ENCODE measurements at regions not wholly inside any gene's neighbourhood (a gene's known extent, or its start where the extent isn't known, plus 50 kb on each side); places are given as distances from the start of the nearest gene placed in this dataset.

- DNase-seq (no peak), ATAC-seq (ENCODE audit: low read depth) (no peak)
- Histone ChIP-seq H3K4ac (ENCODE audit: low read depth, low read length) (no peak overlapping the region), H3K36me3 (ENCODE audit: control insufficient read depth, insufficient read depth, low read length) (no peaks in the 10 kb centered on the region), H4K5ac (ENCODE audit: low read depth, low read length) (no peak overlapping the region), H2BK20ac (ENCODE audit: low read depth, low read length) (no peak overlapping the region), H3K27me3 (ENCODE audit: control insufficient read depth, insufficient read depth, low read length) (peaks cover 3% of the 10 kb centered on the region), H3K9me3 (ENCODE audit: control insufficient read depth, insufficient read depth, low read length) (no peaks in the 10 kb centered on the region), H4K8ac (ENCODE audit: low read depth in 2 of 2, low read length in 2 of 2) (no peak overlapping the region), H2BK120ac (ENCODE audit: low read depth, low read length) (no peak overlapping the region), H3K27ac (ENCODE audit: insufficient read depth, low read length) (no peak overlapping the region), H3K56ac (ENCODE audit: extremely low read depth, insufficient read depth, low read length) (no peak overlapping the region), H4K91ac (ENCODE audit: insufficient read depth, low read depth, low read length) (no peak overlapping the region), H3K4me3 (ENCODE audit: insufficient read depth, low read depth, low read length) (no peak overlapping the region), H2AFZ (replicated peaks; ENCODE audit: low read length, poor library complexity) (no peak overlapping the region), H3K4me1 (ENCODE audit: control insufficient read depth, insufficient read depth, low read length) (peaks cover 6% of the 10 kb centered on the region; the same call in 1 of the 2 replicates), H3K9me1 (ENCODE audit: insufficient read depth, low read length) (no peaks in the 10 kb centered on the region), H2AK5ac (ENCODE audit: low read depth, low read length) (no peak overlapping the region), H4K20me1 (ENCODE audit: insufficient read depth, low read length) (no peaks in the 10 kb centered on the region), H2BK5ac (ENCODE audit: low read depth, low read length, poor library complexity, severe bottlenecking) (no peak overlapping the region), H2BK15ac (ENCODE audit: low read depth, low read length) (no peak overlapping the region), H3K23ac (ENCODE audit: low read depth, low read length) (no peak overlapping the region), H3K18ac (ENCODE audit: low read depth, low read length) (no peak overlapping the region), H3K14ac (replicated peaks; ENCODE audit: low read depth, low read length) (no peak overlapping the region), H3K9ac (ENCODE audit: low read depth, low read length) (no peak overlapping the region), H3K79me1 (ENCODE audit: low read depth in 1 of 2, low read length in 2 of 2) (no peaks in the 10 kb centered on the region), H3K4me2 (ENCODE audit: low read depth, low read length) (no peak overlapping the region), H2AK9ac (replicated peaks; ENCODE audit: low read depth, low read length, poor library complexity) (no peak overlapping the region)
- dilution Hi-C loops (cut with HindIII; ENCODE audit: low sequenced_read_pairs, unreplicated experiment) = no loop called here
- ChIA-PET POLR2A (ENCODE audit: unreplicated experiment) (no interaction called here), CTCF (no interaction called here)
- BruUV-seq (replicated peaks) = no TSS peak
- WGBS, 2 experiments (ENCODE audit: extremely low coverage in 2 of 2, insufficient read length in 1 of 2) = no CpG with 5 or more reads among the region's 5 CpGs
- intact Hi-C loops (cut with micrococcal nuclease) = no loop called here
- in situ Hi-C loops (cut with MboI; ENCODE audit: low sequenced_read_pairs) = no loop called here
- no peak for TF ChIP-seq FOS (IDR thresholded peaks at IDR 0.05; ENCODE audit: low read depth, low read length)
- no peak for TF ChIP-seq CHD1 (IDR thresholded peaks at IDR 0.05; ENCODE audit: low read depth, low read length)
- TF ChIP-seq POLR2A (IDR thresholded peaks at IDR 0.05; ENCODE audit: low read depth, low read length) = no peak
- no peak for TF ChIP-seq NFE2L2 (IDR thresholded peaks at IDR 0.05; ENCODE audit: low read depth, low read length)
These were observed 108.4 kb upstream of the NOCT start for GRCh38 chr4:138907174-138907573.
